HT1080 (cell line): ENCODE measurements at regions not wholly inside any gene's neighbourhood (a gene's known extent, or its start where the extent isn't known, plus 50 kb on each side); places are given as distances from the start of the nearest gene placed in this dataset.

Experiments used
- DNase-seq: peaks from one replicate; pipeline ENCODE4 v3.0.0-alpha.2; 2015; ENCODE audit warnings: low read depth

DNA sequence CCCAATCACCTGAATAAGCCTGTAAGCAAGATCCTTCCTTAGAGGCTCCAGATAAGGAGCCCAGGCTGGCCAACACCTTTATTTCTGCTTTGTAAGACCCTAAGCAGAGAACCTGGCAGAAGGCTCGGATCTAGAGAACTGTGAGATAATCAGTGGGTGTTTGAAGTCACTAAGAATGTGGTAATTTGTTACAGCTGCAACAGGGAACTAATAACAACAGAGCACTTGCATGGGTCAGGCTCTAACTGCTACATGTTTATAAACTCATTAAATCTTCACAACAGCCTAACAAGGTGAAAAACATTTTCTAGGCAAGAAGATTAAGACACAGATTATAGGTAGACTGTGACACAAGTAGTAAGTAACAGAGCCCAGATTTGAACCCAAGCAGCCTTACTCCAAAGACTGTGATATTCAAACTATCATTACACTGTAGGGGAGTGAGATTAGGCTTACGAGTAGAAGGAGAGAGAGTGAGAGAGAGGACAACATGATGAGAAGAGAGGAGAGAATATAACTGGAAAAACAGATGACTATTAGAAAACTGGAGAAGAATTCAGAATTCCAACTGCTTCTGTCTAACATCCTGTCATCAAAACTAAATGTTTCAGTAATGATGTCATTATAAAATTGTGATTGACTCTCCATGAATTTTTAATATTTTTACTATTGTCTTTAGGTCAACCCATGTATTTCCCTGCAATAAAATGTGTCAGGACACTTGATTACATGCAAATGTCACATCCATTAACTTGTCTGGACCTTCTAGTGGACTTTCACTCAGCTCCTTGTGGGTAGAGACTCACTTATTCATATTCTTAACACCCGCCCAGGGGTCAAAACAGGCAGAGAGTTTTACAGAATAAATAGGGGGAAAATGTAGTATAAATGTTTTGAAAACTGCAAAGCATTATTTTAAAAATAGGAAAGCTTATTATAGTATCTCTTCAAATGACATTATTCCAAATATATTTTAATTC is 290.9 kb upstream of the RGMB start:
- DNase-seq: no peak

DNA sequence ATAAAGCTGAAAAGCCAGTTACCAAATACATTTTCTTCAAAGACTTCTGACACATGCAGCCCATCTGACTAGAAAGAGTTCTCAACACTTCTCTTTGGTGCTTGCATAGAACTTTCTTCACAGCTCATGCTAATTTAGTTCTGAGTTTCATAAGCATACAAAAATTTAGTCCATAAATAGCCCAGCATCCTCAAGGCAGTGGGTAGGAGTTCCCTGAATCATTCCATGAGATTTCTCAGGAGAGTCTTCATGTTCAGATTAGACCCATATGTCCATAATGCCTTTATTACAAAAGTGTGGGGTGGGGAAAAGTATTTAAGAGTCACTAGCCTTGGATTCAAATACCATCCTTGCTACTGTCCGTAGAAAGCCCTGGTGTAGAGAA is 290.2 kb upstream of the RGMB start:
- DNase-seq: no peak

DNA sequence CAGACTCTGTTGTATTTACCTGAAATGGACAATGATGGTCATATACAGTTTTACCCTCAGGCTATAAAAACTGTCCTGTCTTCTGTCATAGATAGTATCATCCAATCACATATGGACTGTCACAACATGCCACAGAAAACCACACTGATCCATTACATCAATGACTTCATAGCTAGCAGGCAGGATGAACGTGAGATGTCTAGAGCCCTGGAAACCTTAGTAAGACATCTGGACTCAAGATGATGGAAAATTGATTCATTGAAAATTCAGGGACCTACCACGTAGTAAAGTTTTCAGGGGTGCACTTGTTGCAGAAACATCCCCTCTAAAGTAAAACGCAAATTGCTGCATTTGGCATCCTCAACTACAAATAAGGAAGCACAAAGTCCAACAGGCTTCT is 284.4 kb upstream of the RGMB start:
- DNase-seq: no peak

DNA sequence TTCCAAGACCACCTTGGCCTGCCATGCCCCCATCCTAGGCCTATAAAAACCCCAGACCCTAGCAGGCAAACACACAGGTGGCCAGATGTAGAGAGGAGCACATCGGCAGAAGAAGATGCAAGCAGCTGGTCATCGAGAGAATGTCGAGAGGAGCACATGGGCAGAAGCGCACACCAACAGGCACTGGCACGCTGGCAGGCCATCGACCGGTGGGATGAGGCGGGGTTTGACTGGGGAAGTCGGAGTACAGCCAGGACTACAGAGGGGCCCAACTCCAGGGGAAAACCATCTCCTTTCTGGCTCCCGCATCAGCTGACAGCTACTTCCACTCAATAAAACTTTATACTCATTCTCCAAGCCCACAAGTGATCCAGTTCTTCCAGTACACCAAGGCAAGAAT is 283.1 kb upstream of the RGMB start:
- no peak for DNase-seq

DNA sequence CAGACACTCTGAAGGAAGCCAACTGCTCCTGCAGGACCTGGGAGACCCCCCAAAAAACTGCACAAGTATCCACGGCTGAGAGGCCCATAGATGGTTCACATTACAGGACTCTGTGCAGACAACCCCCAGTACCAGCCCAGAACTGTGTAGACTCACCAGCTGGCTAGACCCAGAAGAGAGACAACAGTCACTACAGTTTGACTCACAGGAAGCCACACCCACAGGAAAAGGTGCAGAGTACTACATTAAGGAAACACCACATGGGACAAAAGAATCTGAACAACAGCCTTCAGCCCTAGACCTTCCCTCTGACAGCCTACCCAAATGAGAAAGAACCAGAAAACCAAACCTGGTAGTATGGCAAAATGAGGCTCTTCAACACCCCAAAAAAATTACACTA is 281.2 kb upstream of the RGMB start:
- peak; percentile 82 for DNase-seq

GRCh38 chr5:98497418-98497817 is 276.0 kb upstream of the RGMB start:
- peak; percentile 15 for DNase-seq

DNA sequence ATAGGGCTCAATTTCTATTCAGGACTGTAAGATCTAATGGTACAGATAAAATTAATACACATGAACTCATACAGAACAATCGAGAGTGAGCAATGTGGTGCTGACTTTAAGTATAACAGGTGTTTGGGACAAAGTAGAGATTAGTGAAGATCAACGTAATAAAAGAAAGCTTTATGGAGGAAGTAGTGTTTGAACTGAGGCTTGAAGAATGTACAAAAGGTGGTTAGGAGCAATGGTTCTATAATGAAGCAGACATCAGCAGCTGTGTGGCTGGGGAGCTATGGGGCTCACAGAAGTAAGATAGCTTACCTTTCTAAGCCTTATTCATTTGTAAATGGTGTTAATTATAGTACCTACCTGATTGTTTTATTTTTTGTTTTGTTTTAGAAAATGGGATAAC is 275.4 kb upstream of the RGMB start:
- no peak for DNase-seq

- no peak for DNase-seq
Measured at GRCh38 chr5:98499892-98500291, 273.6 kb upstream of the RGMB start.

DNA sequence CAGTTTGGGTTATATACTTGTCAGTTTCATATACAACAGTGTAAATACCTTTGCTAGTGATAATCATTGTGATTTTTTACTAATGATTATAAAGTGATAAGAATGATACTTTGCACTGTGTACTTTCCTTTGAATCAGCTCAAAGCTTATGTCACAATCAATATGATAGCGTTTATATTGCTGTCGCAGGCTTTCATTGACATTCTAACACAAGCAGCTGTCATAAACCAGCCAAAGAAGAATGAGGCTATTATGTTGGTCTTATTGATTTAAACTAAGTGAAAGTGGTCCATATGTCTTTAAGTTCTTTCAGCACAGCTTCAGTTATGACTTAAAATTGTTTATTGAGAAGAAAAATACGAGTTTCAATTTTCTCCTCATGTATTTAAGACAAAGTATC is 272.7 kb upstream of the RGMB start:
- DNase-seq: no peak

DNA sequence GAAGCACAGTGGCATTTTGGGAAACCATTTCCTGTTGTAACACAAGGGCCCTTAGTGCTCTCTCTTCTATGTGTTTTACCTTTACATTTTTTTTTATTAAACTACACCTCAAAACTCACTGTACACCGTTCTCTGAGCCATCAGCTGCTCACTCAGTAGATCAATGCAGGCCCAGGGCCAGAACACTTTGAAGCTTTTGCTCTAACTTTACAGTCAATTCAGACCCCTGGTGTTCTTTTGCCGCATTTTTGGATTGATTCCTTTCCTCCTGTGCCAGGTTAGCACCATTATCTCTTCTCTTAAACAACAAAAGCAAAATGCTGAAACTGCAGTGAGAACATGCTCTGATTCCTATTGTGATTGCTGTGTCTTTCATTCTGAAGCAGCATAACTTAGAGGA is 269.8 kb upstream of the RGMB start:
- DNase-seq: no peak

GRCh38 chr5:98504505-98504904 is 269.0 kb upstream of the RGMB start:
- DNase-seq: no peak

GRCh38 chr5:98510143-98510985 is 263.1 kb upstream of the RGMB start:
- DNase-seq: peak; percentile 75

GRCh38 chr5:98513380-98513779 is 260.1 kb upstream of the RGMB start:
- DNase-seq: no peak

- no peak for DNase-seq
Measured at GRCh38 chr5:98514215-98514614, 259.2 kb upstream of the RGMB start.

DNA sequence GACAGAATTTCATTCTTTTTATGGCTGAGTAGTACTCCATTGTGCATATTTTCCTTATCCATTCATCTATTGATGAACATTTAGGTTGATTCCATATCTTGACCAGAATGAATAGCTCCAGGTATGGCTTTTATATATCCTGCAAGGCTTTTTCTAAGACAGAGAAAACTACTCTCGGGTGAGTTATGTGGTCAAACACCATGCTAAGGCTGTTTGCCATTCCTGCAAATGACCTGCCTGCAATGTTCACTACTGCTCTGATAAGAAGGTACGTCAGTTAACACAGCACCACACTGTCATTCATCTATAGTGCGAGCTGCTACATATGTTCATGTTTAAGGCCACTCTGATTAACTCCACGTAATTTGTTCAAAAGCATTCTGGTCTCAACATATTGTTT is 256.8 kb upstream of the RGMB start:
- no peak for DNase-seq

GRCh38 chr5:98517560-98518366 is 255.7 kb upstream of the RGMB start:
- no peak for DNase-seq

- DNase-seq: no peak
Measured at GRCh38 chr5:98518754-98519153, 254.7 kb upstream of the RGMB start.

DNA sequence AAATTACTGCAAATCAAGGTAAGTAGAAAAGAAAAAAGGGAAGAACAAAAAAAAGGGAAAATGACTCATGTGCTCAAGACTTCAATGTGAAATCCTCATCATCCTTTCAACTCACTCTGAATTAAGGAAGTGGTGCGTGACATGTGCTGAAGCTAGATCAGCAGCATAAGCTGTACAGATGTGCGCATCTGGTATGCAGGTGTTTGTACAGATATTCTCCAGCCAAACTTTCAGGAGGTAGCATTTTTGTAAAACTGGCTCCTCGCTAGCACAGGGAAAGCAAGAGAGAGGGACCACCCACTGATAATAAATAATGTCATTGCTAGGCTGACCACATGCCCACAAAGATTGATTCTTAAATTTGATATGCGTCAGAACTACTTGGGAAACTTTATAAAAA is 253.9 kb upstream of the RGMB start:
- no peak for DNase-seq

GRCh38 chr5:98521821-98522220 is 251.6 kb upstream of the RGMB start:
- no peak for DNase-seq

- no peak for DNase-seq
Measured at GRCh38 chr5:98524773-98525172, 248.7 kb upstream of the RGMB start.

DNA sequence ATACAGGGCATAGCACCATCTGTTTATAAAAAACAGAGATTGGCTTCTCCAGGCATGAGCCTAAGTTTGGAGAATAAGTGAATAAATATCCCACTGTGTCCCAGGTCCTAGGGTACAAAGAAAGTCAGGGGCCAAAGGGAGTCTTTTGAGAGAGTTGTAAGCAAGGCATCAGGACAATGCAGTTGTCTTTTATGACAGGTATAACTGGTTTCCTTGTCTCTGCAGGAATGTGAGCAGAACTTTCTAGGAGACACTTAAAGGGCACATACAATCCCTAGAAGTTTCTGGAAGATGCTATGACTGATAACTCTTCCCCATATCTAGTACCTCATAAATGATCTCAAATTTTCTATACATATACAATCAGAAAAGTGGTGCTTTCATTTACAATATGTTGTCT is 245.6 kb upstream of the RGMB start:
- DNase-seq: no peak

GRCh38 chr5:98529321-98529720 is 244.1 kb upstream of the RGMB start:
- no peak for DNase-seq
